Upper lobe of left lung (tissue), 4 donors: ENCODE measurements at regions not wholly inside any gene's neighbourhood (a gene's known extent, or its start where the extent isn't known, plus 50 kb on each side); places are given as distances from the start of the nearest gene placed in this dataset.

Experiments used
- POLR2AphosphoS5 ChIP-seq, 2 donors: sonication (generic); formaldehyde crosslinking; IDR thresholded peaks; one replicate each; pipeline ENCODE4 v1.5.1; 2017; ENCODE audit warnings: antibody characterized with exemption in 2 of 2
- TF ChIP-seq, protein P1 (sequence below), 6 experiments: fragments of 450-650 bp in 4 of 6; fragments of 200-600 bp in 2 of 6; sonication (generic) in 2 of 6; IDR thresholded peaks; one replicate each; pipeline ENCODE4 v1.5.1; 2016 to 2019; ENCODE audit warnings: antibody characterized with exemption in 6 of 6

- TF ChIP-seq, protein P1, sequence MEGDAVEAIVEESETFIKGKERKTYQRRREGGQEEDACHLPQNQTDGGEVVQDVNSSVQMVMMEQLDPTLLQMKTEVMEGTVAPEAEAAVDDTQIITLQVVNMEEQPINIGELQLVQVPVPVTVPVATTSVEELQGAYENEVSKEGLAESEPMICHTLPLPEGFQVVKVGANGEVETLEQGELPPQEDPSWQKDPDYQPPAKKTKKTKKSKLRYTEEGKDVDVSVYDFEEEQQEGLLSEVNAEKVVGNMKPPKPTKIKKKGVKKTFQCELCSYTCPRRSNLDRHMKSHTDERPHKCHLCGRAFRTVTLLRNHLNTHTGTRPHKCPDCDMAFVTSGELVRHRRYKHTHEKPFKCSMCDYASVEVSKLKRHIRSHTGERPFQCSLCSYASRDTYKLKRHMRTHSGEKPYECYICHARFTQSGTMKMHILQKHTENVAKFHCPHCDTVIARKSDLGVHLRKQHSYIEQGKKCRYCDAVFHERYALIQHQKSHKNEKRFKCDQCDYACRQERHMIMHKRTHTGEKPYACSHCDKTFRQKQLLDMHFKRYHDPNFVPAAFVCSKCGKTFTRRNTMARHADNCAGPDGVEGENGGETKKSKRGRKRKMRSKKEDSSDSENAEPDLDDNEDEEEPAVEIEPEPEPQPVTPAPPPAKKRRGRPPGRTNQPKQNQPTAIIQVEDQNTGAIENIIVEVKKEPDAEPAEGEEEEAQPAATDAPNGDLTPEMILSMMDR (IDR thresholded peaks at IDR 0.05) = no peak
- TF ChIP-seq POLR2AphosphoS5 (IDR thresholded peaks at IDR 0.05) = no peak
These were observed 54.4 kb upstream of the SEC61G start for GRCh38 chr7:54813398-54813797.
